ENCODE measurements at regions not wholly inside any gene's neighbourhood (a gene's known extent, or its start where the extent isn't known, plus 50 kb on each side); places are given as distances from the start of the nearest gene placed in this dataset.
"Not testable (repeated sequence)": the region's sequence is repeated elsewhere in the genome, so short reads cannot be mapped to it uniquely, and the experiment has no call there.

- DNase-seq (ENCODE audit: low spot score): not testable (repeated sequence)
These were observed 120.7 kb upstream of the NIPA1 start for GRCh38 chr15:22665711-22666110.

- DNase-seq (ENCODE audit: low spot score): not testable (repeated sequence)
These were observed 101.7 kb upstream of the NIPA1 start for GRCh38 chr15:22684786-22685185.

GRCh38 chr15:22699881-22700280 lies 86.6 kb upstream of the NIPA1 start:
- DNase-seq (ENCODE audit: low spot score): not testable (repeated sequence)

GRCh38 chr15:22710831-22711341 lies 75.6 kb upstream of the NIPA1 start:
- not testable (repeated sequence) for DNase-seq (ENCODE audit: low spot score)

DNA sequence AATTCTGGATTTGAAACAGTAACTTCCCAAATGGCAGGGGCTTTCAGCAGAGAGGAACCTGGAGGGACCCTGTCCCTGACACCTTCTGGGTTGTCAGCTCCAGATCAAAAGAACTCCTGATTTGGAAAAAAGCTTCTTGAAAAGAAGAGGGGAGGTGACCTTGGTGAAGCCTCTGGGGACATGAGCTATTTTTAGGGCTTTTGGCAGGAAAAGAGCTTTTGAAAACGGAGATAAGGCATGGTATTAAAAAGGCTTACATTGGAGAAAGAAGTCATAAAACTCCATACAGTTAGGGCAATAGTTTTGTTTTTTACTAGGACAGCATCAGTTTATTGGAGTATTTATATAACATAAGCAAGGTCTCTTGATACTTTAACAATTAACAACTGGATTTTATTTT lies 72.5 kb upstream of the NIPA1 start:
- not testable (repeated sequence) for DNase-seq (ENCODE audit: low spot score)

- DNase-seq (ENCODE audit: low spot score): not testable (repeated sequence)
These were observed 71.9 kb upstream of the NIPA1 start for GRCh38 chr15:22714358-22715132.

GRCh38 chr15:22715133-22715845 lies 71.2 kb upstream of the NIPA1 start:
- not testable (repeated sequence) for DNase-seq (ENCODE audit: low spot score)

DNA sequence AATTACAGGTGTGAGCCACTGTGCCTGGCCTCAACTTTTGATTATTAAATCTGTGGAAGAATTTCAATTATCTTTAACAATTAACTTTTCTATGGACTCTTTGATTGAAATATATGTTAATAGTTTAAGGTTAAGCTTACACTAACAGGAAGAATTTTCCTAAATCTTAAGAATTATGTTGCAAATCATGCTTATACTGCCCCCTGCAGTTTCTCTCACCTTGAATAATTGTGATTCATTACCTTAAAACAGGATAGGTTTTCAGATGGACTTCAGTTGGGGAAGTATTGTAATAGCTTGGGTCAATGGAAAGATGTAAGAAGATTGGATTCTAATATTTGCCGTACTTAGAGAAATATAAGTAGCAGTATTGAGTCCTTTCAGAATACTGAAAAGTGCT lies 66.5 kb upstream of the NIPA1 start:
- DNase-seq (ENCODE audit: low spot score): not testable (repeated sequence)

- DNase-seq (ENCODE audit: low spot score): not testable (repeated sequence)
These were observed 60.3 kb upstream of the NIPA1 start for GRCh38 chr15:22726104-22726503.

DNA sequence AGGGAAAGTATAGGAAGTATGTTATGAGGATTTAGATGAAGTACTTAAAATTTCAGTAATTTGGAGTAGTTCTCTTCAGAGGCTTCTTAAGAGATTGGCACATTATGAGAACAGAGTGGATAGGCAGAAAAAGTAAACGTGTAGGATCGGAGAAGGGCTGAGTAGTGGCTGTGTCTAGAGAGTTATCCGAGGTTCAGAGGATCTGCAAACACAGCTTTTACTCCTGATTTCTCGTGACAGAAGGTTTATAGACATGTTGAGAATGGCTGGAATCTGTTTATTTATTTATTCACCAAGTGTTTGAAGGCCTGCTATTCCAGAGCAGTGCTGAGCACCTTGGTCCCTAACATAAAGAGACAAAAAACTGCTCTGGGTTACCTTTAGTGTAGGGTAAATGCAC lies 51.4 kb upstream of the NIPA1 start:
- not testable (repeated sequence) for DNase-seq (ENCODE audit: low spot score)

DNA sequence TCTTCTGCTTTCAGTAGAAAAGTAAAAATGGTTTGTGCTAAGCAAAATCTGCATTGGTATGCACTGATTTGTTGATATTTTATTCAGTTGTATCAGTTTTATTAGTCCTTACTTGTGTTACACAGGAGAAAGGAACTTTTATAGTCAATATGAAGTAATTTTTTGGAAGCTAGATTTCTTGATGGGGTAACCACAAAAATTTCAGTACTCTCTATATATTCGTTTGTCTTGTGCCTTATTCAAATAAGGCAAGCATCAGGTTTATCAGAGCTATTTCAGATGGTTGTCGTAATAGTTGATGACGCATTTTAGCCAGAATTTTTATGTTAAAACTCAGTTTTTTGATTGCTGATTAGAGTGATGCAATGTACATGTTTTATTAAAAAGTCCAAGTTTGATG lies 50.7 kb upstream of the NIPA1 start:
- DNase-seq (ENCODE audit: low spot score): no peak

DNA sequence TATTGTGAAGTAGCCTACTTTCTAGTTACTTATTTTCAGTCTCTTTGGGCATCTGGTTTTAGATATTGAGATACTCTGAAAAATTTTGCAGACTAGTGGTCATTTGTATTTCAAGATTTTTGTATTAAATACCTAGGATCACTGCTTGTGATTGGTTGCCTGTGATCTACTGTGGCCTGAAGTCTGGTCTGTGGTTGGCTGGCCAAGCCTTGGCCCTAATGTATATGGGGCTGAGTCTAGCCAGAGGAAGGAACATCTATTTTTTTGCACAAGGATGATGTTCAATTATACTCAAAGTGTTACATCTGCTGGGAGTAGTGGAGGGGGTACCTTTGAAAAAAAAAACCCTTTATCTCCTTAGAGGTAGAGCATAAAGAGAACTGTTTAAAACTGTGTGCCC lies 50.2 kb upstream of the NIPA1 start:
- DNase-seq (ENCODE audit: low spot score): not testable (repeated sequence)
